IMR-90 (cell line): ENCODE measurements at regions not wholly inside any gene's neighbourhood (a gene's known extent, or its start where the extent isn't known, plus 50 kb on each side); places are given as distances from the start of the nearest gene placed in this dataset.

Source experiments
- ATAC-seq: fragments of 200-7000 bp; cut with Tn5 transposase; 2 replicates; pipeline ENCODE4 v1.9.1; 2020; ENCODE audit warnings: low read depth, mild to moderate bottlenecking, moderate library complexity
- BruUV-seq: library from RNA; stranded (reverse); fragments of 400-500 nt; replicated peaks from 2 replicates; lab custom pipeline; 2021; lab: Mats Ljungman, UMichigan
- CTCF ChIA-PET: fragments of 300-600 bp; formaldehyde crosslinking; extraction: SDS; loops from one replicate; lab custom pipeline; 2021; ENCODE audit warnings: antibody characterized with exemption; lab: Yijun Ruan, JAX
- POLR2A ChIA-PET: fragments of 300-600 bp; sonication (Branson Sonifier 250); formaldehyde crosslinking; loops from one replicate; lab custom pipeline; 2022; ENCODE audit warnings: antibody characterized with exemption; ENCODE audit not compliant: unreplicated experiment; lab: Charles Lee
- DNase-seq: peaks from one replicate; pipeline ENCODE4 v3.0.0; 2013
- H2AFZ ChIP-seq: replicated peaks from 2 replicates; pipeline ENCODE3; 2013; ENCODE audit warnings: low read length, mild to moderate bottlenecking; ENCODE audit not compliant: poor library complexity
- H2AK5ac ChIP-seq: 2 replicates; pipeline ENCODE4 v1.6.1; 2013; ENCODE audit warnings: low read depth, low read length, inconsistent platforms
- H2AK9ac ChIP-seq: replicated peaks from 2 replicates; pipeline ENCODE3; 2013; ENCODE audit warnings: mild to moderate bottlenecking, low read depth, low read length, moderate library complexity; ENCODE audit not compliant: poor library complexity
- H2BK120ac ChIP-seq: 2 replicates; pipeline ENCODE4 v1.6.1; 2013; ENCODE audit warnings: low read depth, low read length, inconsistent platforms
- H2BK15ac ChIP-seq: 3 replicates; pipeline ENCODE4 v1.6.1; 2013; ENCODE audit warnings: low read depth, low read length, inconsistent platforms
- H2BK20ac ChIP-seq: 2 replicates; pipeline ENCODE4 v1.6.1; 2013; ENCODE audit warnings: low read depth, mild to moderate bottlenecking, inconsistent platforms, low read length, moderate library complexity
- H2BK5ac ChIP-seq: 2 replicates; pipeline ENCODE4 v1.6.1; 2013; ENCODE audit warnings: mild to moderate bottlenecking, low read depth, low read length, inconsistent platforms; ENCODE audit not compliant: poor library complexity, severe bottlenecking
- H3K14ac ChIP-seq: replicated peaks from 2 replicates; pipeline ENCODE4 v1.6.1; 2013; ENCODE audit warnings: low read depth, low read length, inconsistent platforms
- H3K18ac ChIP-seq: 2 replicates; pipeline ENCODE4 v1.6.1; 2013; ENCODE audit warnings: low read depth, low read length, control low read depth
- H3K23ac ChIP-seq: 2 replicates; pipeline ENCODE4 v1.6.1; 2013; ENCODE audit warnings: low read depth, low read length, inconsistent platforms
- H3K27ac ChIP-seq: 2 replicates; pipeline ENCODE4 v1.5.1; 2013; ENCODE audit warnings: mild to moderate bottlenecking, control low read depth, low read length; ENCODE audit not compliant: insufficient read depth
- H3K27me3 ChIP-seq: 2 replicates; pipeline ENCODE4 v1.6.1; 2013; ENCODE audit warnings: low read length; ENCODE audit not compliant: control insufficient read depth, insufficient read depth
- H3K36me3 ChIP-seq: 2 replicates; pipeline ENCODE4 v1.6.1; 2013; ENCODE audit warnings: low read length, mixed read lengths; ENCODE audit not compliant: control insufficient read depth, insufficient read depth
- H3K4ac ChIP-seq: 2 replicates; pipeline ENCODE4 v1.6.1; 2013; ENCODE audit warnings: low read depth, low read length, inconsistent platforms
- H3K4me1 ChIP-seq: 2 replicates; pipeline ENCODE4 v1.6.1; 2013; ENCODE audit warnings: low read length, mixed read lengths; ENCODE audit not compliant: control insufficient read depth, insufficient read depth
- H3K4me2 ChIP-seq: 2 replicates; pipeline ENCODE4 v1.6.1; 2013; ENCODE audit warnings: low read depth, mild to moderate bottlenecking, control low read depth, low read length, moderate library complexity
- H3K4me3 ChIP-seq: 2 replicates; pipeline ENCODE4 v1.5.1; 2013; ENCODE audit warnings: low read depth, mild to moderate bottlenecking, control low read depth, low read length, moderate library complexity; ENCODE audit not compliant: insufficient read depth
- H3K56ac ChIP-seq: 2 replicates; pipeline ENCODE4 v1.6.1; 2013; ENCODE audit warnings: low read length, inconsistent platforms; ENCODE audit not compliant: insufficient read depth; ENCODE audit errors: extremely low read depth
- H3K79me1 ChIP-seq, 2 experiments: 2 replicates each; pipeline ENCODE4 v1.6.1; 2013; ENCODE audit warnings: low read length in 2 of 2, inconsistent platforms in 1 of 2, low read depth in 1 of 2
- H3K9ac ChIP-seq: 2 replicates; pipeline ENCODE4 v1.6.1; 2013; ENCODE audit warnings: low read depth, low read length, control low read depth
- H3K9me1 ChIP-seq: 2 replicates; pipeline ENCODE4 v1.6.1; 2013; ENCODE audit warnings: low read length, inconsistent platforms; ENCODE audit not compliant: insufficient read depth
- H3K9me3 ChIP-seq: 2 replicates; pipeline ENCODE4 v1.6.1; 2013; ENCODE audit warnings: low read length; ENCODE audit not compliant: control insufficient read depth, insufficient read depth
- H4K20me1 ChIP-seq: 2 replicates; pipeline ENCODE4 v1.6.1; 2013; ENCODE audit warnings: low read length, inconsistent platforms; ENCODE audit not compliant: insufficient read depth
- H4K5ac ChIP-seq: 2 replicates; pipeline ENCODE4 v1.6.1; 2013; ENCODE audit warnings: mild to moderate bottlenecking, low read depth, low read length, control low read depth
- H4K8ac ChIP-seq, 2 experiments: 2 replicates each; pipeline ENCODE4 v1.6.1; 2013; ENCODE audit warnings: low read depth in 2 of 2, low read length in 2 of 2, control low read depth in 1 of 2, inconsistent platforms in 1 of 2
- H4K91ac ChIP-seq: 2 replicates; pipeline ENCODE4 v1.6.1; 2013; ENCODE audit warnings: low read depth, low read length, inconsistent platforms; ENCODE audit not compliant: insufficient read depth
- BHLHE40 ChIP-seq: fragments of 150-350 bp; IDR thresholded peaks from 2 replicates; pipeline ENCODE4 v1.6.1; 2016; ENCODE audit warnings: mild to moderate bottlenecking, low read depth, low read length
- CEBPB ChIP-seq: IDR thresholded peaks from 2 replicates; pipeline ENCODE4 v1.6.1; 2012; ENCODE audit warnings: low read depth, low read length, improper control_type of control experiment
- CHD1 ChIP-seq: IDR thresholded peaks from 2 replicates; pipeline ENCODE4 v1.6.1; 2012; ENCODE audit warnings: low read depth, low read length, improper control_type of control experiment
- ELK1 ChIP-seq: fragments of 150-350 bp; IDR thresholded peaks from 2 replicates; pipeline ENCODE4 v1.6.1; 2016; ENCODE audit warnings: low read depth, mild to moderate bottlenecking, low read length, moderate library complexity, borderline replicate concordance
- FOS ChIP-seq: fragments of 150-350 bp; IDR thresholded peaks from 2 replicates; pipeline ENCODE4 v1.6.1; 2016; ENCODE audit warnings: low read depth, low read length
- MAFK ChIP-seq: IDR thresholded peaks from 2 replicates; pipeline ENCODE4 v1.6.1; 2012; ENCODE audit warnings: low read depth, low read length, improper control_type of control experiment
- MAZ ChIP-seq: IDR thresholded peaks from 2 replicates; pipeline ENCODE4 v1.6.1; 2012; ENCODE audit warnings: low read depth, mild to moderate bottlenecking, low read length, improper control_type of control experiment, moderate library complexity, borderline replicate concordance
- MXI1 ChIP-seq: IDR thresholded peaks from 2 replicates; pipeline ENCODE4 v1.6.1; 2012; ENCODE audit warnings: low read depth, mild to moderate bottlenecking, low read length, moderate library complexity, borderline replicate concordance
- NFE2L2 ChIP-seq: fragments of 150-350 bp; IDR thresholded peaks from 2 replicates; pipeline ENCODE4 v1.6.1; 2016; ENCODE audit warnings: low read depth, mild to moderate bottlenecking, low read length
- POLR2A ChIP-seq: IDR thresholded peaks from 2 replicates; pipeline ENCODE4 v1.6.1; 2012; ENCODE audit warnings: mild to moderate bottlenecking, low read depth, low read length
- RAD21 ChIP-seq: IDR thresholded peaks from 2 replicates; pipeline ENCODE4 v1.6.1; 2012; ENCODE audit warnings: low read length, improper control_type of control experiment
- RCOR1 ChIP-seq: IDR thresholded peaks from 2 replicates; pipeline ENCODE4 v1.6.1; 2012; ENCODE audit warnings: mild to moderate bottlenecking, low read length, improper control_type of control experiment; ENCODE audit not compliant: insufficient replicate concordance
- RFX5 ChIP-seq: IDR thresholded peaks from 2 replicates; pipeline ENCODE4 v1.8.0; 2012; ENCODE audit warnings: low read depth, mild to moderate bottlenecking, low read length, moderate library complexity
- SMC3 ChIP-seq: fragments of 150-350 bp; IDR thresholded peaks from 2 replicates; pipeline ENCODE4 v1.6.1; 2016; ENCODE audit warnings: low read depth, mild to moderate bottlenecking, antibody characterized with exemption, low read length, moderate library complexity
- WGBS, 2 experiments: methylation state at CpG; one replicate each; pipeline versions ENCODE4 v1.1.5 to v1.1.7; 2013; ENCODE audit warnings: missing lambda C conversion rate in 2 of 2; ENCODE audit not compliant: insufficient read length in 1 of 2; ENCODE audit errors: extremely low coverage in 2 of 2; 5-methylcytosine and 5-hydroxymethylcytosine counted together
- dilution Hi-C: fragments of 300-500 bp; cut with HindIII; formaldehyde crosslinking; loops from one replicate; pipeline ENCODE4 v1.14.3; 2018; ENCODE audit warnings: low sequenced_read_pairs; ENCODE audit not compliant: unreplicated experiment
- in situ Hi-C: fragments of 300-500 bp; cut with MboI; formaldehyde crosslinking; loops from 3 replicates; pipeline ENCODE4 v1.14.3; 2019; ENCODE audit warnings: low sequenced_read_pairs, inconsistent platforms, mixed read lengths
- intact Hi-C: fragments of 100-400 bp; cut with micrococcal nuclease; formaldehyde crosslinking; loops from 2 replicates; pipeline ENCODE4 v1.10.0; 2022
- TF ChIP-seq, protein P1 (sequence below): fragments of 150-350 bp; IDR thresholded peaks from 2 replicates; pipeline ENCODE4 v1.6.1; 2017; ENCODE audit warnings: mild to moderate bottlenecking, antibody characterized with exemption, low read length, low read depth
- TF ChIP-seq, protein P2 (sequence below): conservative IDR thresholded peaks from 2 replicates; pipeline ENCODE4 v1.5.1; 2012; ENCODE audit warnings: mild to moderate bottlenecking, low read depth, low read length, improper control_type of control experiment

- H2BK5ac ChIP-seq = no peak overlapping the region
- H3K4me1 ChIP-seq = no peaks in the 10 kb centered on the region
- no peak overlapping the region for H3K14ac ChIP-seq
- no peak overlapping the region for H4K8ac ChIP-seq
- H3K4me2 ChIP-seq = no peak overlapping the region
- no TSS peak for BruUV-seq
- TF ChIP-seq FOS (no peak), POLR2A (no peak), RAD21 (no peak), CHD1 (no peak), NFE2L2 (no peak), ELK1 (no peak), MAFK (no peak), MAZ (no peak), BHLHE40 (no peak), RFX5 (no peak), SMC3 (no peak), CEBPB (no peak), RCOR1 (no peak), MXI1 (no peak)
- TF ChIP-seq, protein P1, sequence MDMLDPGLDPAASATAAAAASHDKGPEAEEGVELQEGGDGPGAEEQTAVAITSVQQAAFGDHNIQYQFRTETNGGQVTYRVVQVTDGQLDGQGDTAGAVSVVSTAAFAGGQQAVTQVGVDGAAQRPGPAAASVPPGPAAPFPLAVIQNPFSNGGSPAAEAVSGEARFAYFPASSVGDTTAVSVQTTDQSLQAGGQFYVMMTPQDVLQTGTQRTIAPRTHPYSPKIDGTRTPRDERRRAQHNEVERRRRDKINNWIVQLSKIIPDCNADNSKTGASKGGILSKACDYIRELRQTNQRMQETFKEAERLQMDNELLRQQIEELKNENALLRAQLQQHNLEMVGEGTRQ = no peak
- TF ChIP-seq, protein P2, sequence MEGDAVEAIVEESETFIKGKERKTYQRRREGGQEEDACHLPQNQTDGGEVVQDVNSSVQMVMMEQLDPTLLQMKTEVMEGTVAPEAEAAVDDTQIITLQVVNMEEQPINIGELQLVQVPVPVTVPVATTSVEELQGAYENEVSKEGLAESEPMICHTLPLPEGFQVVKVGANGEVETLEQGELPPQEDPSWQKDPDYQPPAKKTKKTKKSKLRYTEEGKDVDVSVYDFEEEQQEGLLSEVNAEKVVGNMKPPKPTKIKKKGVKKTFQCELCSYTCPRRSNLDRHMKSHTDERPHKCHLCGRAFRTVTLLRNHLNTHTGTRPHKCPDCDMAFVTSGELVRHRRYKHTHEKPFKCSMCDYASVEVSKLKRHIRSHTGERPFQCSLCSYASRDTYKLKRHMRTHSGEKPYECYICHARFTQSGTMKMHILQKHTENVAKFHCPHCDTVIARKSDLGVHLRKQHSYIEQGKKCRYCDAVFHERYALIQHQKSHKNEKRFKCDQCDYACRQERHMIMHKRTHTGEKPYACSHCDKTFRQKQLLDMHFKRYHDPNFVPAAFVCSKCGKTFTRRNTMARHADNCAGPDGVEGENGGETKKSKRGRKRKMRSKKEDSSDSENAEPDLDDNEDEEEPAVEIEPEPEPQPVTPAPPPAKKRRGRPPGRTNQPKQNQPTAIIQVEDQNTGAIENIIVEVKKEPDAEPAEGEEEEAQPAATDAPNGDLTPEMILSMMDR = no peak
- no peak overlapping the region for H4K5ac ChIP-seq
- H3K56ac ChIP-seq = no peak overlapping the region
- no peak overlapping the region for H3K18ac ChIP-seq
- ChIA-PET CTCF (no interaction called here), POLR2A (no interaction called here)
- H3K36me3 ChIP-seq = no peaks in the 10 kb centered on the region
- H3K9me1 ChIP-seq = no peaks in the 10 kb centered on the region
- no peak overlapping the region for H3K23ac ChIP-seq
- intact Hi-C loops (no loop called here), in situ Hi-C loops (no loop called here), dilution Hi-C loops (no loop called here)
- ATAC-seq (no peak), DNase-seq (no peak)
- no peak overlapping the region for H2AK5ac ChIP-seq
- no peak overlapping the region for H2BK15ac ChIP-seq
- no peaks in the 10 kb centered on the region for H3K79me1 ChIP-seq
- H2AFZ ChIP-seq = no peak overlapping the region
- no peak overlapping the region for H3K9ac ChIP-seq
- H3K4ac ChIP-seq = no peak overlapping the region
- H3K4me3 ChIP-seq = no peak overlapping the region
- H2AK9ac ChIP-seq = no peak overlapping the region
- H4K91ac ChIP-seq = no peak overlapping the region
- no peaks in the 10 kb centered on the region; the same call in 1 of the 2 replicates for H4K20me1 ChIP-seq
- H2BK120ac ChIP-seq = no peak overlapping the region
- H3K27me3 ChIP-seq = no peaks in the 10 kb centered on the region; the same call in 1 of the 2 replicates
- H2BK20ac ChIP-seq = no peak overlapping the region
- WGBS, 2 experiments = 80% methylated on average over 1 of the region's 7 CpGs; no CpG with 5 or more reads in 1 of the 2 experiments
- H3K9me3 ChIP-seq = no peaks in the 10 kb centered on the region
- no peak overlapping the region for H3K27ac ChIP-seq
Observed at GRCh38 chr1:29827801-29828525, 591.6 kb downstream of the PTPRU start.
